Activated naive CD4-positive, alpha-beta T cell treated with anti-CD3 and anti-CD28 coated beads, Interleukin-2, amount 50 U/mL, for 72 hours (primary cell): ENCODE measurements at regions not wholly inside any gene's neighbourhood (a gene's known extent, or its start where the extent isn't known, plus 50 kb on each side); places are given as distances from the start of the nearest gene placed in this dataset.
A peak's percentile ranks its signal among the peaks of the same experiment; 100 is the strongest.
"Not testable (repeated sequence)": the region's sequence is repeated elsewhere in the genome, so short reads cannot be mapped to it uniquely, and the experiment has no call there.

ENCODE experiments used
- ATAC-seq, 2 donors: fragments of 150-1000 bp; cut with Tn5 transposase; 2 replicates each; pipeline ENCODE4 v1.10.0; 2021; ENCODE audit warnings: mild to moderate bottlenecking in 2 of 2, moderate library complexity in 2 of 2
- DNase-seq, 2 donors: peaks; one replicate each; pipeline ENCODE4 v3.0.0; 2021 to 2022; ENCODE audit warnings: low spot score in 2 of 2
- H3K27ac Mint-ChIP-seq, 2 donors: one replicate each; pipeline ENCODE4 v1.8.0; 2022; ENCODE audit warnings: mild to moderate bottlenecking in 2 of 2, mixed read lengths in 2 of 2
- H3K36me3 Mint-ChIP-seq, 2 donors: one replicate each; pipeline ENCODE4 v1.8.0; 2022; ENCODE audit warnings: mixed read lengths in 2 of 2
- H3K9me3 Mint-ChIP-seq, 2 donors: one replicate each; pipeline ENCODE4 v1.8.0; 2022; ENCODE audit warnings: mixed read lengths in 2 of 2

- Mint-ChIP-seq H3K36me3 (peaks cover 0 to 8% of the 10 kb centered on the region in 2 donors), H3K9me3 (peaks cover 0 to under 1% of the 10 kb centered on the region in 2 donors), H3K27ac (no peak overlapping the region)
- DNase-seq (peak; percentile 45 to 66), ATAC-seq (peak; percentile 93 to 96)
Measured at GRCh38 chr12:89162589-89163261, 189.6 kb downstream of the DUSP6 start.

GRCh38 chr12:89161557-89161956, 190.7 kb downstream of the DUSP6 start:
- peaks cover 0 to 8% of the 10 kb centered on the region in 2 donors for H3K36me3 Mint-ChIP-seq
- ATAC-seq (no peak), DNase-seq (no peak)
- no peak overlapping the region for H3K27ac Mint-ChIP-seq
- H3K9me3 Mint-ChIP-seq = peaks cover 0 to 4% of the 10 kb centered on the region in 2 donors

GRCh38 chr12:89160716-89161123, 191.6 kb downstream of the DUSP6 start:
- H3K9me3 Mint-ChIP-seq = peaks cover 0 to 4% of the 10 kb centered on the region in 2 donors
- H3K36me3 Mint-ChIP-seq = peaks cover 0 to 8% of the 10 kb centered on the region in 2 donors
- H3K27ac Mint-ChIP-seq = no peak overlapping the region
- peak; percentile 27 to 55 for ATAC-seq
- peak in 1 of 2 donors; percentile 19 for DNase-seq

GRCh38 chr12:89157413-89157812, 194.9 kb downstream of the DUSP6 start:
- DNase-seq (no peak), ATAC-seq (no peak)
- peaks cover 6 to 8% of the 10 kb centered on the region in 2 donors for H3K36me3 Mint-ChIP-seq
- H3K27ac Mint-ChIP-seq = no peak overlapping the region
- peaks cover 7 to 8% of the 10 kb centered on the region in 2 donors for H3K9me3 Mint-ChIP-seq

- DNase-seq (no peak), ATAC-seq (peak; percentile 38 to 67)
- Mint-ChIP-seq H3K9me3 (peaks cover 7 to 8% of the 10 kb centered on the region in 2 donors), H3K27ac (no peak overlapping the region), H3K36me3 (peaks cover 6 to 8% of the 10 kb centered on the region in 2 donors)
Measured at GRCh38 chr12:89156862-89157262, 195.4 kb downstream of the DUSP6 start.

GRCh38 chr12:89156340-89156739, 196.0 kb downstream of the DUSP6 start:
- no peak for DNase-seq
- ATAC-seq = no peak
- Mint-ChIP-seq H3K9me3 (peaks cover 8 to 11% of the 10 kb centered on the region in 2 donors), H3K36me3 (peaks cover 6 to 8% of the 10 kb centered on the region in 2 donors), H3K27ac (no peak overlapping the region)

GRCh38 chr12:89155826-89156225, 196.5 kb downstream of the DUSP6 start:
- no peak for DNase-seq
- ATAC-seq = no peak
- H3K9me3 Mint-ChIP-seq = peaks cover 11 to 16% of the 10 kb centered on the region in 2 donors
- H3K27ac Mint-ChIP-seq = no peak overlapping the region
- H3K36me3 Mint-ChIP-seq = peaks cover 10 to 11% of the 10 kb centered on the region in 2 donors

- peaks cover 12 to 13% of the 10 kb centered on the region in 2 donors for H3K36me3 Mint-ChIP-seq
- peaks cover 13 to 19% of the 10 kb centered on the region in 2 donors for H3K9me3 Mint-ChIP-seq
- no peak overlapping the region for H3K27ac Mint-ChIP-seq
- DNase-seq (no peak), ATAC-seq (no peak)
Measured at GRCh38 chr12:89154743-89155499, 197.4 kb downstream of the DUSP6 start.

- ATAC-seq = no peak
- no peak for DNase-seq
- Mint-ChIP-seq H3K9me3 (peaks cover 13 to 24% of the 10 kb centered on the region in 2 donors), H3K36me3 (peaks cover 13 to 17% of the 10 kb centered on the region in 2 donors), H3K27ac (no peak overlapping the region)
Measured at GRCh38 chr12:89153341-89153740, 199.0 kb downstream of the DUSP6 start.

GRCh38 chr12:89151536-89151935, 200.8 kb downstream of the DUSP6 start:
- peaks cover 14 to 28% of the 10 kb centered on the region in 2 donors for H3K9me3 Mint-ChIP-seq
- DNase-seq (no peak), ATAC-seq (no peak)

GRCh38 chr12:89150789-89151188, 201.5 kb downstream of the DUSP6 start:
- DNase-seq, H3K27ac Mint-ChIP-seq, ATAC-seq: not testable (repeated sequence)
- Mint-ChIP-seq H3K9me3 (peaks cover 14 to 28% of the 10 kb centered on the region in 2 donors), H3K36me3 (peaks cover 13 to 17% of the 10 kb centered on the region in 2 donors)

More at GRCh38 chr12:89151536-89151935, 200.8 kb downstream of the DUSP6 start:
- Mint-ChIP-seq H3K27ac (no peak overlapping the region), H3K36me3 (peaks cover 13 to 17% of the 10 kb centered on the region in 2 donors)

GRCh38 chr12:89140602-89141238, 211.6 kb downstream of the DUSP6 start:
- Mint-ChIP-seq H3K9me3 (peaks cover 0 to 3% of the 10 kb centered on the region in 2 donors), H3K36me3 (peaks cover 0 to 4% of the 10 kb centered on the region in 2 donors)
- no peak for DNase-seq

GRCh38 chr12:89140141-89140540, 212.2 kb downstream of the DUSP6 start:
- peaks cover 0 to 3% of the 10 kb centered on the region in 2 donors for H3K9me3 Mint-ChIP-seq
- H3K27ac Mint-ChIP-seq = no peak overlapping the region
- H3K36me3 Mint-ChIP-seq = peaks cover 0 to 4% of the 10 kb centered on the region in 2 donors
- ATAC-seq (no peak), DNase-seq (no peak)

More at GRCh38 chr12:89140602-89141238, 211.6 kb downstream of the DUSP6 start:
- ATAC-seq = no peak
- H3K27ac Mint-ChIP-seq = no peak overlapping the region

- DNase-seq (no peak), ATAC-seq (no peak)
- Mint-ChIP-seq H3K36me3 (peaks cover 0 to 4% of the 10 kb centered on the region in 2 donors), H3K9me3 (peaks cover 0 to 3% of the 10 kb centered on the region in 2 donors), H3K27ac (no peak overlapping the region)
Measured at GRCh38 chr12:89139390-89139789, 212.9 kb downstream of the DUSP6 start.

- ATAC-seq = peak; percentile 87 to 91
- DNase-seq = peak in 1 of 2 donors; percentile 42
- Mint-ChIP-seq H3K27ac (no peak overlapping the region), H3K9me3 (peaks cover 0 to 4% of the 10 kb centered on the region in 2 donors), H3K36me3 (peaks cover under 1 to 6% of the 10 kb centered on the region in 2 donors)
Measured at GRCh38 chr12:89138048-89138852, 214.1 kb downstream of the DUSP6 start.
